HG03095 (cell line): ENCODE measurements at regions not wholly inside any gene's neighbourhood (a gene's known extent, or its start where the extent isn't known, plus 50 kb on each side); places are given as distances from the start of the nearest gene placed in this dataset.

Source experiments
- ATAC-seq: cut with Tn5 transposase; IDR thresholded peaks from one replicate; pipeline ENCODE4 v1.9.1; 2021; ENCODE audit warnings: moderate library complexity; ENCODE audit not compliant: unreplicated experiment

DNA sequence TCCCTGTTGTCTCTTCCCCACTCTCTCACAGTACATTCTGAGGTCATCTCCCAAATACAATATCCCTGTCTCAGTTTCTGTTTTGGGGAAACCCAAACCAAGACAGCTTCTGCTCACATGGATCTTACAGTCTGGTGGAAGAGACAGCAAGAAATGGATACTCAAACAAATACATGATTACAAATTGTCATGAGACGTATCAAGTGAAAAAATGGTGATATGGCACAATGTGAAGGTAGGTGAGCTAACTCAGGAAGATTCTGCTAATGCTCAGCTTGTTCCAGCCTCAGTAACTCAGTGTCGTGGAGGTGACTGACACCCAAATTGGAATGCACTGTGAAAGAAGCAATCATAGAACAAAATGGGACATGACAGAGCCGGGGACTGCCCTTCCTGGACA is 68.3 kb downstream of the CHST1 start:
- no peak for ATAC-seq

DNA sequence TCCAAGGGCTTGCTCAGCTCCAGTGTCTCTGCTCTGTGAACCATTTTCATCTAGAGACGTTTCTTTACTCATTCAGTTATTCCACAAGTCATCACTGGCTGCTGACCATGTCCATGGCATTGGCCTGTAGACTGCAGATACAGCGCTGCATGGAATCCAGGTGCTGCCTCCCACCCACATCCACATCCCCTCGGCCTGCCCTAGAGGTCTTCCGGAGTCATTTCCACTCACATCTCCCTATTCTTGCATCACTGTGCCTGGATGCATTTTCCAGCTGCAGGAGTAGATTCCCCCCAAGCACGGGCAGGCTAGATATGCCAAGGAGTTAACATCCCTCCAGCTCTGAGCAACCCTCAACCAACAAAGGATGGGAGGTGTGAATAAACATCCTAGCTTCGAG is 68.9 kb downstream of the CHST1 start:
- no peak for ATAC-seq

DNA sequence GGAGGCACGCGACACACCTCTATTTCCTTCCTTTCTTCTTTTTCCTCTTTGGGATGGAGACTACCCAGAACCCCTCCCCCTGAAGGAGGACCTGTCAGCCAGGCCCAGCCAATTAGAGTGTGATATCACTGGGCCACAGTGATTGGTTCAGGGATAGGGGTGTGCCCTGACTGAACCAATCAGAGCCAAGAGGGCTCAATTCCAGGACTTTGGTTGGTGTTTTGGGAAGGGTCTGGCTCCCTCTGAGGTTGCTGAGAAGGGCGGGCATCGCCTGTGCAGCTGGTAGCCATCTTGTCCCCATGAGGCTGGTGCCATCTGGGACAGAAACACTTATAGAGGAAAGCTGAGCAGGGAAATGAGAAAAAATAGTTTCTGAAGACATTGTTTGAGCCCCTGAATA is 71.4 kb downstream of the CHST1 start:
- ATAC-seq, result no peak

DNA sequence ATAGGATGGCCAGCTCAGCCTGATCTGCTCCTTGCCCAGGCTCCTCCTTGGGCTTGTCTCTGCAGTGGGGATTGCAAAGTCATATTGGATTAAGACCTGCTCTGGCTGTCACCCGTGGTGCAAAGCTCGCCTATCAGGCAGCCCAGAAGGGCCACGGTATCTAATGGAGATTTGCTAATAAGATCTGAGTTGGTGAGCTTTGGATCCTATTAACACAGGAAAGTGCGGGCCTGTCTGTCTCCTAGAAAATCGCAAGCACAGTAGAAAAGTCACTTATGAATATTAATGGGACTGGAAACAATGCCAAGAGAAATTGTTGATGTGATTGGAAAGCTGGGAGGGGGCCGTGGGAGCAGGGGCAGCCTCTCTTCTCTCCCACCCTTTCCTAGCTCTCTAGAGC is 72.8 kb downstream of the CHST1 start:
- ATAC-seq, result no peak

DNA sequence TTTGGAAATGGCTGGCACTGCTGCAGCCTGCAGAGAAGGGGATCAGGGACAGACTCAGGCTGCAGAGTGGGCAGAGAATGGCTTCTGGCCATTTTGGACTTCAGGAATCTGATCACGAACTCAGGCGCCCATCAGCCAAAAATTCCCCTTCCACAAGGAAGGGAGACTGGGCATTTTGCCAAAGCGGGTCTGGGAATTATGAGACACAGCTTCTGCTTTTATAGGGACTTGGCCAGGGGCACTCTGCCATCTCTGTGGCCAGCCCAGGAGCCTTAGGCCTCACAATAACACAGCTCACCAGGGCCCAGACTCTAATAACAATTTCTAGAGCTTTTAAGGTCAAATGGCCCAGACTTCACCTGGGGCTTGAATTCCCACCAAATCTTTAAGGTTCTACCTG is 74.7 kb downstream of the CHST1 start:
- no peak for ATAC-seq

DNA sequence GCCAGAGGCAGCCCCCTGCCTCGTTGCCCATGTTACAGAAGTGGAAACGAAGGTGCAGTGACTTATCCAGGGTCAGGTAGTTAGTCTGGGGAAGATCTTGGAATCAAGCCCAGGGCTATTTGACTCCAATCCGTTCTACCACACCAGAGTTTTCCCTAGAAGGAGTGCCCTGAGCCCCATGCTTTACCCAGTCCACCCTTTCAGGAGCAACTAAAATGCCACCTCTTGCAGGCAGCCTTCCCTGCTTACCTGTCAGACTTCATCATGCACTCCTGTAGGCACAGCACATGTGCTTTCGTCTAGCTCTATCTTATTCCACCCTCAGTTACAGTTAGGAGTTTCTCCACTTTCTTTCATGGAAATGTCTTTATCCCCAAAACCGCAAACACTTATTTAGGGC is 80.2 kb downstream of the CHST1 start:
- ATAC-seq, result no peak

DNA sequence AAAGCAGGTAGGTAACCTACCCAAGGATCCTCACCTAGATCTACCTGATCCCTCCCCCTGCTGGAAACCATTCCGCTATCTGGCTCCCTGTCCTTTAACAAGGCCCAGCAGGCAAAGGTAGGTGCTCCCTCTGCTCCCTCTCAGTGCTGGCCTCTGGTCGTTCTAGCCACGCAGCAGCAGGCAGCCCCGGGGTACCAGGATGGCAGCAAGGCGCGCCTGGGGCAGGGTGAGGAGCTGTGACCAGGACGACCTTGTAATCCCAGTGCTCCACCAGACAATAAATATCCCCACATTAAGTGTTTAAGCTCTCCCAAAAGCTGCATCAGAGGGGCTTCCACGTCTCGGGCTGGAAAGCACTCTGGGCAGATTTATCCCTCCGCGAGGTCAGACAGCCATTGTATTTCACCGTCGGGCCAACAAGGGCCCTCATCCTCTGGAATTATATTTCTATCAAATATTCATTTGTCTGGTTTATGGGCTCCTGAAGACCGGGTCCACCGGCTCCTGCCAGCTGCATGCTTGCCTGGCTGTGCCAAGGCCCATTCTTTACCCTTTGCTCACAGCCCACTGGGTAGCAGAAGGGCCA is 81.3 kb downstream of the CHST1 start:
- no peak for ATAC-seq

DNA sequence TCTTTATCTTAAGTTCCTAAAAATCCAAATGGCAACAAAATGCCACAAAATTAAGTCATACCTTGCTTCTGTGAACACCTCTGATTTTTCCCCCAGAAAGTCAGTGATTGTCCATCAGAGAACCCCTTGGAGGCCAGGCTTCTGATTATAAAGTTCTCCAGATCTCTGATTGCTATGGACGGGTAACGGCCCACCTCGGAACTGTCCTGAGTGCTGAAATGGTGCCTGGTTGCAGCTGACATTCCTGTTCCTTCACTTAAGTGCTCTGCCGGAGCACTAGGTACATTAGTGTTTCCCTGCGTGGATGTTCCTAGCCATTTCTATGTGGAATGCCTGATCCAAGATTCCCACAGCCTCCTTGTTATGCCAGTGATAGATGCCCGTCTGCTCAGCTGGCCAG is 85.0 kb downstream of the CHST1 start:
- no peak for ATAC-seq

DNA sequence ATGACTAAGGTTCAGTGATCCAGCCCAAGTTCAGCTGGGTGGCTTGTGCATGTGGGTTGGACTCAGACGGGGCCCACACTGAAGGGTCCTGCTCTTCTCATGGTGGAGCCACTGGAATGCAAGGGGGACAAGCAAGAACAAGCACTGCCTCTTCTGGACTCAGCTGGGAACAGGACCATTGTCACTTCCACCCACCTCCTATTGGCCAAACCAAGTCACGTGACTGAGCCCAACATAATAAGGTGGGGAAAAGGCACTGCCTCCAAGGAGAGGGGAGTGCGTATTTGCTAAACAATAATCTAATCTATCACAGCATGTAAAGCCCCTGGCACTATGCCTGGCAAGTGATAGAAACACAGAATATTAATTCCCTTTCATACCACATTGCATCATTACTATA is 87.1 kb downstream of the CHST1 start:
- ATAC-seq, result no peak

DNA sequence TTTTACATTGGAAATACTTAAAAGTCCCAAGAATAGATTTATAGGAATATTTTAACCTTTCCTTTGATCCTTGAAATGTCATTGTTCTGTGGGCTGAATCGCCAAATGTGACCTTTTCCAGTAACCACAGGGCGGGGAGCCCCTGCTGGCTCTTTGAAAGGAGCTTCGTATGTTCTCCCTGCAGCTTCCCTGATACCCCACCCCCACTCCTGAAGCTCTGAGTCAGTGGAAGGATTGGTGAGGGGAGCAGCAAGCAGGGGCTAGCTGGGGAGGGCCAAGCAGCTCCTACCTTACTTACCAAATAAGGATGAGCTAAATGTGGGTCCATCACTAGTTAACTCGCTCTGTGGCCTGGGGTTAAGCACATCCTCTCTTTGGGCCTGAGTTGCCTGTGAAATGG is 87.7 kb downstream of the CHST1 start:
- ATAC-seq, result no peak

DNA sequence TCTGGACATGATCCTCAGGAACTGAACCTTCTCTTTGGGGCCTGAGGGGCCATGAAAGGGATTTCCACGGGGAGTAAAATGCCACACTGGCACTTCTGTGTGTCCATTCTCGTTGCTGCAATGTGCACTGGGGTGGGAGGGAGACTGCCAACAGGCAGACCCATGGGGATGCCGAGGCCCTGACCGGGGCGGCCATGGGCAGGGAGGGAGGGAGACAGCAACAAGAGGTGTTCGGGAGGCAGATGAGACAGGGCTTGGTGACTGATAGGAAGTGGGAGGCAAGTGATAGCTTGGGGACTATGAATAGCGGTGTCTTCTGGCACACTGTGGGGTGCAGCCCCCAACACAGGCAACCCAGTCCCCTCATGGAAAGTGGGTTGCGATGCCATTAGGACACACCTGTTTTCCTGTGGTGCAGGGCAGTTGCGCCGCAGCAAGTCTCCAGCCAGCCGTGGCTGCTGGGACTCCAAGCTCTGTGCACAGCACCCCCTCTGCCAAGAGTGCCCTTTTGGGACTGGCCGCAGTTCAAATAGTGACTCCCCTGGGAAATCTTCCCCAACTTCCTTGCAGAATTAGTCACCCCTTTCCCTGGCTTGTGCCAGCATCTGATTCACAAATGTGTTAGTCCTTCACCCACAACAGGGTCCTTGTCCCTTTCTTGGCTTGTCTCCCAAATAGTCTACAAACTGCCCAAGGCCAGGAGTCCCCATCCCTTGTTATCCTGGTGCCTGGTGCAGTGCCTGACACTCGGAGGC is 88.8 kb downstream of the CHST1 start:
- ATAC-seq, result no peak

DNA sequence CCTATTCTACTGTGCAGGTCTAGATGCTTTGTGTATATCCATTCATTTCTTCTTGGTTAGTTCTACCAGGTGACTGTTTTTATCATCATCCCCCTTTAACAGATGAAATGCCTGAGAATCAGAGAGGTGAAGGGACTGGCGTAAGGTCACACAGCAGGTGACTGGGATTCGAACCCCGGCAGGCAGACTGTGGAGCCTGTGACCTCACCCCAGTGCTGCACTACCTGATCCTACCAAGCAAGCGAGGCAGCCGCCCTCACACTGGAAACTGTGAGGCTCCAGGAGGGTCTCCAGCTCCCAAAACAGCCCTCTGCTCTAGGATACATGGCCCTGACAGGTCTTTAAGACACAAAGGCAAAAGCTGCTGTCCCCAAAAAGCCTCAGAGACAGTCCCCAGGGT is 91.7 kb downstream of the CHST1 start:
- ATAC-seq, result no peak

DNA sequence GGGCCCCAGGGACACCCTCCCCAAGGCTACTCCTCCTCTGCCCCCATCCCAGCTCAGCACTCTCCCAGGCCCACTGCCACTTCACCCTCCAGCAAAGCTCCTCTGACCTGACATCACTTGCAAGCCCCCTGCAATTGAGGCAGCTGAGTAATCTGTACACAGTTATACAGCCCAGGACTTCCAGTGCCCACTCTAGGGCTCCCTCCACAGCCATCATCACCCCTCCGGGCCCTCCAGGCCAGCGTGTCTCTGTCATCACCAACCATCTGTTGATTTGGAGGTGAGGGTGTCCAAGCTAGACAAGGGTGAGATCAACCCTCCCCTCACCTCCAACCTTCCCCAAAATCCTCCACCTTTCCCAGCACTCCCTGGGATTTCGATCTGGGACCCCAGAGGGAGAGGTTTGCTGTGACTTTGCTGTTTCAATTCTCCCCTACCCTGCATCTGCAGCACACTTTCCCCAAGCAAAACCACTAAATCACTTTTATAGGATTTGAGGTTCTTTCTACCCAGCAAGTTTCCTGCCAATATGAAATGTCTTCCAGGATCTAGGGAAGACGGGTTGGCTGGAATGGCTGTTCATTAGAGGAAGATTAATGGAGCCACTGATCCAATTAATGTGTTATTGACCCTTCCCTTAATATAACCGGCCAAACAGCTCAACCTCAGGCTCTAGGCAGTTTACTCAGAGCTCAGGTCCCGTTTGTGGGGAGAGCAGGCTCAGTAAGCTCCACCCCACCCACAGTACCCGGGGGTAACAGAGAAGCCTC is 92.9 kb downstream of the CHST1 start:
- ATAC-seq, result no peak

DNA sequence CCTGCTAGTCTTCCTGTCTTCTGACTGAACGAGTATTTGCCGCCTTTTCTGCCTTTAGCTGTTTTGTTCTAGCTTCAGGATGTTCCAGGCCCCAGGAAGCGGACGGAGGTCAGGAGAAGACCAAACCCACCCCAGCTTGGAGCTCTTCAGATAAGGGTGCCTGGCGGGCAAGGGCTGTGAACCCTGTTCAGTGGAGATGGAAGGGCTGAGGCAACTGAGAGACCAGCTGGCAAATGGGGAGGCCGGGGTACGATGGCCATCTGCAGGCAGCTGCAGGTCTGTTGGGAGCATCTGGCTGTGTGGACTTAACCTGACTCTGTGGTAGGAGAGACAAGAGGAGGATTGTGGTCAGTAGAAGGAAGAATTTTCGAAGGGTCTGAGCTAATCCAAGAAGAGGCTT is 95.6 kb downstream of the CHST1 start:
- ATAC-seq, result no peak

DNA sequence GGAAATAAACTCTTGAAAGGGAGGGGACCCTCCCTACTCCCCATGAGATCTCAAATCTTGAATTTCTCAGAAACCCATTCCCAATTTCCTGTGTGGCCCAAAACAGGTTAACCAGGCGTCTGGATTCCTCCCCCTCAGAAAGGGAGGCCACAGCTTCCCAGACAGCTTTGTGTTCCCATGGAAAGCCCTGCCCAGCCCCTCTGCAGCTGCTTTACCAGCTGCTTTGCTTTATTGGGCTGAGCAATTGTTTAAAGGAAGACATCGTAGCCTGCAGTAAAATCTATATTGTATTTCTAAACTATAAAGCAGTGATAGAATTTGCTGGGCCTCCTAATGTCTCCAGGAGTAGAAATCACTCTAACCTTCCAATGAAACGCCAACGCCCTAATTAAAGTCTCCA is 97.4 kb downstream of the CHST1 start:
- no peak for ATAC-seq

DNA sequence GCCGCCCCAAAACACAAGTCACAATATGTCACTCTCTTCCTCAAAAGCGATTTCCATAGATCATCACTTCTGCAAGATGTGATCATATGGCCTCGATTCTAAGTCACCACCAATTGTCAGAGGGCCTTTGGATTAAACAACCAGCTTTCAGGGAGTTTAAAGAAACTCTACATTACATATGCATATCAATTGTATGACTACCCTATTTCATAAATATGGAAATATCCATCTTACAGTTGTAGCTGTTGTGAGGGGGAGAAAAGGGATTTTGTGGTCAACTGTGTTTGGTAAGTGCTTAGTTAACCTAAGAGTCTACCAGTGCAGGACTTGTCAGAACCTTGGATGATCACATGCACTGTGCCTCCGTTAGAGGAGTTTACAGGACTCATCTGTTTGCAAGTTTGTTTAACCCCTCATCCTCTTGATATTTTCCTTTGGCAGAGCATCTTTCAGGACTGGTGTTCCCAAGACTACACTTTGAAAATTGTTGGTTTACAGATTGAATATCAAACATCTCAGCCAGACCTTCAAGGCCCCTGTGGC is 99.9 kb downstream of the CHST1 start:
- ATAC-seq, result no peak

DNA sequence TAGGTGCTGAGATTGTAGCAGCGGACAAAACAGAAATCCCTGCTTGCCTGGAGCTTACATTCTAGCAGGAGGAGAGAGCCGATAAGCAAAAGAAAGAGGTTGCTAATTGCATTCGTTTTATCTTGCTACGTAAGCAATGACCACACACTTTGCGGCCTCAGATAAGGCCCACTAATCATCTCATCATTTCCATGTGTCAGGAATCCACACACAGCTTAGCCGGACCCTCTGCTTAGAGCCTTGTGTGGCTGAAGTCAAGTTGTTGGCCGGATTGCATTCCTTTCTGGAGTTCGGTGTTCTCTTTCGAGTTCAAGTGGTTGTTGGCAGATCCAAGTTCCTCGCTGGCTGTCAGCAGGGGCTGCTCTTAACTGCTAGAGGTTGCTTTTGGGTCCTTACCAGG is 101.6 kb downstream of the CHST1 start:
- ATAC-seq, result no peak

DNA sequence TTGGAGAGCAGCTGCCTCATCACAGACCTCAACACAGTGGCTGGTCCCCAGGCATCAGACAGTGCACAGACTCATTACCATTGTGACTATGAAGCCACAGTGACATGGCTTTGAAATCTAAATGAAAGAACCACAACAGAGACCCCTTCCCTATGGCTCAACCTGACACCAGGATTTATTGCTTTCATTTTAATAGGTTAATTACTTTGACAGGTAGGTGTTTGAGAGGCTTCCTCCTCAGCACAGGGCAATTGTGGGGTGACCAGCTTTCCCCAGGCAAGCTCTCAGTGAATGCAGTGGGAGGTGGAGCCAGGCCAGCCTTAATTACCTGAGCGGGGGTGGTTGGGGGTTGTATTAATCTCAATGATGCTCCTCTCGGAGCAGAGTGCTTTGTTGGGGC is 102.3 kb downstream of the CHST1 start:
- ATAC-seq, result no peak

DNA sequence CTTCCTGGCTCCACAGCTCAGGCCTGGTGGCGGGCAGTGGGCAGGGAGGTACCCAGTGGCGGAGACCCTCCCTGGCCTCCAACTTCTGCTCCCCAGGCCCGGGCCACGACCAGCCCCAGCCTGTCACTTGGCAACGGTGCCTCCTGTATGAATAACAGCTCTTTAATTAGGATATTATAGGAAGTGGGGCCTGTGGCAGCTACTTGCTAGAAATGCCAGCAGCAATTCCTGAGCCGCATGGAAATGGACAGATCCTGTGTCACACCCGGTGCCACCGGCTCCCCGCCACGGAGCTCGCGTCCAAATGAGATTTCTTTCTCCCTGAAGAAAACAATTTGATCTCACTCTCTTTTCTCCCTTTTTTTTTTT is 104.5 kb downstream of the CHST1 start:
- no peak for ATAC-seq

DNA sequence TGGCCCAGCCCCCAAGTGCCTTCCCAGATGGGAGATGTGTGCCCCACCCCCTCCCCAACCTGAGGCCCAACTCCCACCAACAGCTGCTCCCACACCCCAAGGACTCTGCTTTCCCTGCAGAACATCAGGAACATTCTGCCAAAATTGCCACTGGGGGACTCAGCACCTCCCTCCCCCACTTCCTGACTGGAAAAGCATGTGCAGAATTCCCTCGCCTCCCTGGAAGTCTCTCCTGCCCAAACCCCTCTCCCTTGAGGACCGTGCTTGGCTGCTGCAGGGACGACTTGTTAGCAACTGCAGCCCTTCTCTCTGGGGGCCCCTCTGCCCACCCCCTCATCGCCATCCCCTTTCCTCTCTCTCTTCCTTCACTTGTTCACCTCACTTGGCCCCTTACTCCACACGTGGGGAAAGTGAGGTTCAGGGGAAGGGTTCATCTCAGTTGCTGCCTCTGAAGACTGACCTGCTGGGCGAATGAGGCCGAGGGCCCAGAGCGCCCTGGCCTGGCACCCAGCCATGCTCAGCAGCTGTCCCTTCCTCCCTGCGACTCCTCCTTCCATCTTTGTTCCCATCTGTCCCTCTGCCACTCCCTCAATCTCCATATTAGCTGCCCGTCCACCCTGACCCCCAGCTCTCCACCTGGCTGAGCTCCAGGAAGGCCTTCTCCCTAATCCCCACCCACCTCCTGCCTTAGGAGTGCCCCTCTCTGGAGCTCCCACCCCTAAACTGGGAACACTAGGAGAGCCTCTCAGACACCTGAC is 105.1 kb downstream of the CHST1 start:
- no peak for ATAC-seq
